ENCODE measurements at regions not wholly inside any gene's neighbourhood (a gene's known extent, or its start where the extent isn't known, plus 50 kb on each side); places are given as distances from the start of the nearest gene placed in this dataset.

DNA sequence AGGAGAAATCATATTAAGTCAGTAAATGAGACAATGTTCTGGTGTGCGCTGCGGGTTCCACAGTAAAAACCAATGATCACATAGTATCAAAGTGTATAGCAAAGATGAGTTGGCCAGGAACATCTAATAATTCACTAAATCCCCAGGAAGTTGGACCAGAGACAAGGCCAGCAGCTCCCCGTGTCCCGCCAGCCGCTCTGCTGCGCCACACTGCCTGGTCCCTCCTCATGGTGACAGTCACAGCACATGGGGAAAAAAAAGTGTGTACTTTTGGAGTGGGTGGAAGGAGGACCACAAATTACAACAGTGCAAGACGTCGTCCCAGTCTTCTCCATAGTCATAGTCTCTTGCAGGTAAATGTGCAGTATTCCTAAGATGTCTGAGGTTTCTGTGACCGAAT lies 239.0 kb upstream of the RNF32 start (continued):
- no peak for TF ChIP-seq EHF (CRISPR knock-in tag; IDR thresholded peaks at IDR 0.05)
- no peak for TF ChIP-seq MAFK (IDR thresholded peaks at IDR 0.05; ENCODE audit: partially characterized antibody)
- TF ChIP-seq HDAC2 (IDR thresholded peaks at IDR 0.05), result no peak
- no peak for TF ChIP-seq FOXS1 (CRISPR knock-in tag; IDR thresholded peaks at IDR 0.05)
- no peak for TF ChIP-seq ZSCAN20 (CRISPR knock-in tag; IDR thresholded peaks at IDR 0.05)
- no peak for TF ChIP-seq ZNF302 (CRISPR knock-in tag; IDR thresholded peaks at IDR 0.05)

GRCh38 chr7:156400046-156400445 lies 240.5 kb upstream of the RNF32 start:
- no peak overlapping the region for H3K27ac ChIP-seq
- WGBS (ENCODE audit: missing lambda C conversion rate), result 7% methylated on average over 4 of the region's 5 CpGs

DNA sequence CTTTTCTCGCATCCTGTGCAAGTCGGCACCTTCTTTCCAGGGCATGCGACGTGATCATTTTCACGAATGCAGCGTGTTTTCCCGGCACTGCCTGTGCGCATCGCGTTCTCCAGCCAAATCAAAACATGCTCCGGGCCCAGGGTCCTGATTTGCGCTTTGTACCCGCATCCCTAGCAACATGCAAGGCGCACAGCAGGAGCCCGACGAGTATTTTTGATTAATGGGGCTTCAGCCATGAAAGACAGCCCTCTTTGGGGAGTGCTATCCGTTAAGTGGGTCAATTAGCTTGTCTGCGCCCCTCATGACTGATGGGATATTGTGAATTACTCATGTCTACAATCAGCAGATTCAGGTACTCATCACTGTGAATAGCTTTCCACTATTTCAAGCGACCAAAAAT lies 243.3 kb upstream of the RNF32 start:
- FAIRE-seq (no peak), ATAC-seq (no peak), DNase-seq (ENCODE audit: low read depth in 1 of 2, low spot score in 1 of 2) (no peak)
- Histone ChIP-seq H3K4me3 (no peak overlapping the region), H3K9me3 (no peaks in the 10 kb centered on the region), H3K4me2 (no peak overlapping the region), H3K27ac (no peak overlapping the region), H3K4me1 (no peaks in the 10 kb centered on the region)
- ChIA-PET POLR2A (no interaction called here), CTCF (no interaction called here)
- TF ChIP-seq HOXA7 (CRISPR knock-in tag; IDR thresholded peaks at IDR 0.05) (no peak), TFCP2L1 (CRISPR knock-in tag; IDR thresholded peaks at IDR 0.05) (no peak), FOXS1 (CRISPR knock-in tag; IDR thresholded peaks at IDR 0.05) (no peak)
- 37% methylated on average over 17 of the region's 19 CpGs for WGBS (ENCODE audit: missing lambda C conversion rate)

More at GRCh38 chr7:156400046-156400445, 240.5 kb upstream of the RNF32 start:
- TF ChIP-seq, protein P1, sequence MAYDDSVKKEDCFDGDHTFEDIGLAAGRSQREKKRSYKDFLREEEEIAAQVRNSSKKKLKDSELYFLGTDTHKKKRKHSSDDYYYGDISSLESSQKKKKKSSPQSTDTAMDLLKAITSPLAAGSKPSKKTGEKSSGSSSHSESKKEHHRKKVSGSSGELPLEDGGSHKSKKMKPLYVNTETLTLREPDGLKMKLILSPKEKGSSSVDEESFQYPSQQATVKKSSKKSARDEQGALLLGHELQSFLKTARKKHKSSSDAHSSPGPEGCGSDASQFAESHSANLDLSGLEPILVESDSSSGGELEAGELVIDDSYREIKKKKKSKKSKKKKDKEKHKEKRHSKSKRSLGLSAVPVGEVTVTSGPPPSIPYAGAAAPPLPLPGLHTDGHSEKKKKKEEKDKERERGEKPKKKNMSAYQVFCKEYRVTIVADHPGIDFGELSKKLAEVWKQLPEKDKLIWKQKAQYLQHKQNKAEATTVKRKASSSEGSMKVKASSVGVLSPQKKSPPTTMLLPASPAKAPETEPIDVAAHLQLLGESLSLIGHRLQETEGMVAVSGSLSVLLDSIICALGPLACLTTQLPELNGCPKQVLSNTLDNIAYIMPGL (CRISPR knock-in tag; IDR thresholded peaks at IDR 0.05; ENCODE audit: borderline replicate concordance), result no peak
- TF ChIP-seq, protein P2, sequence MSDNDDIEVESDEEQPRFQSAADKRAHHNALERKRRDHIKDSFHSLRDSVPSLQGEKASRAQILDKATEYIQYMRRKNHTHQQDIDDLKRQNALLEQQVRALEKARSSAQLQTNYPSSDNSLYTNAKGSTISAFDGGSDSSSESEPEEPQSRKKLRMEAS (IDR thresholded peaks at IDR 0.05), result no peak
- TF ChIP-seq HDAC2 (IDR thresholded peaks at IDR 0.05), result no peak
- no peak for TF ChIP-seq JUNB (IDR thresholded peaks at IDR 0.05)
- TF ChIP-seq HOXB5 (CRISPR knock-in tag; IDR thresholded peaks at IDR 0.05), result no peak
- no peak for TF ChIP-seq RNF2 (IDR thresholded peaks at IDR 0.05; ENCODE audit: borderline replicate concordance, low read depth)
- no peak for TF ChIP-seq HOXA7 (CRISPR knock-in tag; IDR thresholded peaks at IDR 0.05)
- TF ChIP-seq NFE2L2 (conservative IDR thresholded peaks at IDR 0.05; ENCODE audit: low read length), result no peak
- TF ChIP-seq CBX2 (IDR thresholded peaks at IDR 0.05; ENCODE audit: borderline replicate concordance, low read depth), result no peak
- TF ChIP-seq BHLHE40 (IDR thresholded peaks at IDR 0.05; ENCODE audit: low read depth, low read length), result no peak
- TF ChIP-seq, protein P3, sequence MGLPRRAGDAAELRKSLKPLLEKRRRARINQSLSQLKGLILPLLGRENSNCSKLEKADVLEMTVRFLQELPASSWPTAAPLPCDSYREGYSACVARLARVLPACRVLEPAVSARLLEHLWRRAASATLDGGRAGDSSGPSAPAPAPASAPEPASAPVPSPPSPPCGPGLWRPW (IDR thresholded peaks at IDR 0.05), result no peak
- TF ChIP-seq CEBPB (IDR thresholded peaks at IDR 0.05), result no peak
- no peak for TF ChIP-seq EHMT2 (IDR thresholded peaks at IDR 0.05; ENCODE audit: low read depth)
- no peak for TF ChIP-seq USF2 (IDR thresholded peaks at IDR 0.05)
- TF ChIP-seq CTCF (IDR thresholded peaks at IDR 0.05), result no peak
- TF ChIP-seq EP300 (IDR thresholded peaks at IDR 0.05), result no peak
- no peak for TF ChIP-seq RARB (CRISPR knock-in tag; IDR thresholded peaks at IDR 0.05)
- no peak for TF ChIP-seq TP53 (CRISPR knock-in tag; IDR thresholded peaks at IDR 0.05)
- ChIA-PET POLR2A (no interaction called here), CTCF (no interaction called here)
- no peaks in the 10 kb centered on the region for H3K4me1 ChIP-seq
- no peak for FAIRE-seq
- DNase-seq (ENCODE audit: low read depth in 1 of 2, low spot score in 1 of 2), result no peak
- no peak overlapping the region for H3K4me2 ChIP-seq
- no peak for ATAC-seq
- no peak overlapping the region for H3K4me3 ChIP-seq
- no peaks in the 10 kb centered on the region for H3K9me3 ChIP-seq
